H1 (cell line): ENCODE measurements at regions not wholly inside any gene's neighbourhood (a gene's known extent, or its start where the extent isn't known, plus 50 kb on each side); places are given as distances from the start of the nearest gene placed in this dataset.

Source experiments
- CTCF ChIA-PET: fragments of 300-600 bp; sonication (Branson Sonifier 250); formaldehyde crosslinking; loops from one replicate; lab custom pipeline; 2021; ENCODE audit not compliant: partially characterized antibody; lab: Charles Lee
- POLR2A ChIA-PET: fragments of 300-600 bp; sonication (Branson Sonifier 250); formaldehyde crosslinking; loops from one replicate; lab custom pipeline; 2021; ENCODE audit warnings: inconsistent platforms; ENCODE audit not compliant: partially characterized antibody; lab: Charles Lee
- DNase-seq, 2 experiments: peaks; one replicate each; pipeline versions ENCODE4 v3.0.0 to v3.0.0-alpha.2; 2010 to 2022; ENCODE audit warnings: low spot score in 2 of 2, low read depth in 1 of 2, mixed read lengths in 1 of 2
- FAIRE-seq: peaks from 2 replicates; lab custom pipeline; 2011; peaks lifted over from hg19 to GRCh38; lab: Jason Lieb, UNC
- H2AFZ ChIP-seq: 2 replicates; pipeline ENCODE4 v1.8.1; 2012; ENCODE audit warnings: low read length, inconsistent platforms
- H2AK5ac ChIP-seq: 2 replicates; pipeline ENCODE4 v1.6.1; 2013; ENCODE audit warnings: low read depth, low read length
- H2BK120ac ChIP-seq: replicated peaks from 2 replicates; pipeline ENCODE3; 2013; ENCODE audit warnings: low read depth, low read length, inconsistent platforms
- H2BK12ac ChIP-seq: 2 replicates; pipeline ENCODE4 v1.6.1; 2013; ENCODE audit warnings: low read depth, low read length
- H2BK15ac ChIP-seq: 2 replicates; pipeline ENCODE4 v1.6.1; 2013; ENCODE audit warnings: low read length
- H2BK20ac ChIP-seq: 2 replicates; pipeline ENCODE4 v1.6.1; 2013; ENCODE audit warnings: low read length
- H2BK5ac ChIP-seq: 2 replicates; pipeline ENCODE4 v1.6.1; 2013; ENCODE audit warnings: low read depth, low read length
- H3K14ac ChIP-seq: 2 replicates; pipeline ENCODE4 v1.6.1; 2013; ENCODE audit warnings: inconsistent platforms; ENCODE audit not compliant: insufficient read length
- H3K18ac ChIP-seq: 2 replicates; pipeline ENCODE4 v1.6.1; 2013; ENCODE audit warnings: low read length; ENCODE audit errors: extremely low read depth
- H3K23ac ChIP-seq: 2 replicates; pipeline ENCODE4 v1.6.1; 2013; ENCODE audit warnings: inconsistent platforms; ENCODE audit not compliant: insufficient read length
- H3K23me2 ChIP-seq: 2 replicates; pipeline ENCODE4 v1.6.1; 2013; ENCODE audit warnings: low read depth, low read length
- H3K27ac ChIP-seq: 2 replicates; pipeline ENCODE4 v1.6.1; 2011; ENCODE audit warnings: low read depth, low read length, inconsistent platforms
- H3K27me3 ChIP-seq, 4 experiments: replicated peaks in 1 of 4; 1 replicate in 1 of 4; 2 replicates in 3 of 4; pipeline versions ENCODE4 v1.6.1 to v1.8.1; 2011 to 2013; ENCODE audit warnings: low read length in 3 of 4, mild to moderate bottlenecking in 3 of 4, inconsistent platforms in 2 of 4, mixed read lengths in 2 of 4, moderate library complexity in 1 of 4; ENCODE audit not compliant: control insufficient read depth in 3 of 4, insufficient read depth in 3 of 4; ENCODE audit errors: extremely low read depth in 1 of 4
- H3K36me3 ChIP-seq, 4 experiments: 2 replicates each; pipeline versions ENCODE4 v1.6.1 to v1.8.1; 2011 to 2013; ENCODE audit warnings: mild to moderate bottlenecking in 4 of 4, low read length in 3 of 4, moderate library complexity in 2 of 4, control low read depth in 1 of 4, inconsistent platforms in 1 of 4; ENCODE audit not compliant: insufficient read depth in 4 of 4, control insufficient read depth in 2 of 4
- H3K4ac ChIP-seq: replicated peaks from 2 replicates; pipeline ENCODE3; 2013; ENCODE audit warnings: low read length, low read depth, mixed read lengths, inconsistent platforms; ENCODE audit not compliant: insufficient read length
- H3K4me1 ChIP-seq, 4 experiments: replicated peaks in 1 of 4; 1 replicate in 1 of 4; 2 replicates in 3 of 4; pipeline versions ENCODE4 v1.6.1 to v1.8.1; 2011 to 2013; ENCODE audit warnings: low read length in 3 of 4, inconsistent platforms in 2 of 4, mixed read lengths in 1 of 4; ENCODE audit not compliant: insufficient read depth in 4 of 4, control insufficient read depth in 3 of 4
- H3K4me2 ChIP-seq, 2 experiments: 2 replicates each; pipeline versions ENCODE4 v1.6.1 to v1.8.1; 2011 to 2013; ENCODE audit warnings: low read depth in 2 of 2, low read length in 2 of 2, control low read depth in 1 of 2, inconsistent platforms in 1 of 2, mild to moderate bottlenecking in 1 of 2; ENCODE audit not compliant: insufficient read depth in 1 of 2
- H3K4me3 ChIP-seq, 4 experiments: fragments of 200-600, 300-600 bp in 1 of 4; sonication (generic), shearing (Covaris generic), sonication (Bioruptor Twin) in 1 of 4; 2 replicates each; pipeline versions ENCODE4 v1.5.1 to v1.8.1; 2011 to 2016; ENCODE audit warnings: low read length in 4 of 4, low read depth in 3 of 4, control low read depth in 2 of 4, inconsistent platforms in 2 of 4, mild to moderate bottlenecking in 2 of 4, mixed read lengths in 1 of 4, moderate library complexity in 1 of 4; ENCODE audit not compliant: insufficient read depth in 2 of 4; ENCODE audit errors: extremely low read depth in 1 of 4
- H3K56ac ChIP-seq: replicated peaks from 2 replicates; pipeline ENCODE3; 2013; ENCODE audit warnings: low read depth, mild to moderate bottlenecking, mixed read lengths, low read length, inconsistent platforms; ENCODE audit not compliant: insufficient read length
- H3K79me1 ChIP-seq: 2 replicates; pipeline ENCODE4 v1.6.1; 2013; ENCODE audit warnings: low read depth, low read length, control low read depth
- H3K79me2 ChIP-seq, 2 experiments: 2 replicates each; pipeline versions ENCODE4 v1.6.1 to v1.8.1; 2012 to 2013; ENCODE audit warnings: low read length in 2 of 2, mild to moderate bottlenecking in 2 of 2, inconsistent platforms in 1 of 2; ENCODE audit not compliant: insufficient read depth in 2 of 2, control insufficient read depth in 1 of 2
- H3K9ac ChIP-seq, 4 experiments: replicated peaks in 1 of 4; 1 replicate in 1 of 4; 2 replicates in 3 of 4; pipeline versions ENCODE4 v1.6.1 to v1.8.1; 2011 to 2013; ENCODE audit warnings: low read depth in 3 of 4, low read length in 3 of 4, control low read depth in 2 of 4, mild to moderate bottlenecking in 2 of 4, moderate library complexity in 2 of 4, inconsistent platforms in 1 of 4; ENCODE audit errors: extremely low read depth in 1 of 4
- H3K9me3 ChIP-seq, 2 experiments: 2 replicates each; pipeline versions ENCODE4 v1.6.1 to v1.8.1; 2012 to 2013; ENCODE audit warnings: mild to moderate bottlenecking in 2 of 2, moderate library complexity in 2 of 2, control low read depth in 1 of 2, inconsistent platforms in 1 of 2, low read depth in 1 of 2, low read length in 1 of 2, mixed read lengths in 1 of 2; ENCODE audit not compliant: insufficient read depth in 2 of 2
- H4K20me1 ChIP-seq, 2 experiments: replicated peaks in 1 of 2; 2 replicates each; pipeline versions ENCODE3 to v1.8.1; 2011 to 2013; ENCODE audit warnings: inconsistent platforms in 2 of 2, low read length in 2 of 2, mild to moderate bottlenecking in 1 of 2; ENCODE audit not compliant: insufficient read depth in 2 of 2, control insufficient read depth in 1 of 2
- H4K5ac ChIP-seq: 2 replicates; pipeline ENCODE4 v1.6.1; 2013; ENCODE audit warnings: low read length, low read depth, mixed read lengths, inconsistent platforms; ENCODE audit not compliant: insufficient read length
- H4K8ac ChIP-seq: 2 replicates; pipeline ENCODE4 v1.8.0; 2013; ENCODE audit warnings: mild to moderate bottlenecking, moderate library complexity, low read length, inconsistent platforms; ENCODE audit not compliant: insufficient read depth; ENCODE audit errors: extremely low read depth
- H4K91ac ChIP-seq: replicated peaks from 2 replicates; pipeline ENCODE3; 2013; ENCODE audit warnings: low read length, mixed read lengths, inconsistent platforms; ENCODE audit not compliant: insufficient read length
- BRCA1 ChIP-seq: IDR thresholded peaks from 2 replicates; pipeline ENCODE4 v1.6.1; 2012; ENCODE audit warnings: low read depth, low read length, improper control_type of control experiment
- CREB1 ChIP-seq: IDR thresholded peaks from 2 replicates; pipeline ENCODE4 v1.6.1; 2012; ENCODE audit warnings: inconsistent platforms
- EGR1 ChIP-seq: IDR thresholded peaks from 2 replicates; pipeline ENCODE4 v1.6.1; 2011; ENCODE audit warnings: low read depth, low read length, borderline replicate concordance
- EZH2 ChIP-seq: fragments of 200-600 bp; sonication (generic); IDR thresholded peaks from 2 replicates; pipeline ENCODE4 v1.7.1; 2012; ENCODE audit warnings: low read depth, mild to moderate bottlenecking, moderate library complexity, low read length, inconsistent platforms; ENCODE audit not compliant: severe bottlenecking
- GTF2F1 ChIP-seq: IDR thresholded peaks from 2 replicates; pipeline ENCODE4 v1.6.1; 2012; ENCODE audit warnings: low read depth, low read length, improper control_type of control experiment, borderline replicate concordance
- NANOG ChIP-seq: IDR thresholded peaks from 2 replicates; pipeline ENCODE4 v1.6.1; 2011; ENCODE audit warnings: low read length, low read depth, mild to moderate bottlenecking, inconsistent platforms; ENCODE audit not compliant: insufficient read depth, poor library complexity, severe bottlenecking
- PHF8 ChIP-seq: fragments of 200-600 bp; sonication (generic); conservative IDR thresholded peaks from 2 replicates; pipeline ENCODE4 v1.7.1; 2012; ENCODE audit warnings: low read depth, mild to moderate bottlenecking, inconsistent platforms, low read length, moderate library complexity
- POLR2AphosphoS5 ChIP-seq: IDR thresholded peaks from 2 replicates; pipeline ENCODE4 v1.6.1; 2011; ENCODE audit warnings: low read depth, low read length
- RNF2 ChIP-seq: fragments of 200-900, 300-1000 bp; sonication (generic); IDR thresholded peaks from 2 replicates; pipeline ENCODE4 v1.7.1; 2016; ENCODE audit warnings: borderline replicate concordance, low read depth, mild to moderate bottlenecking, antibody characterized with exemption, low read length; ENCODE audit not compliant: poor library complexity, severe bottlenecking; ENCODE audit errors: missing control alignments
- TAF1 ChIP-seq: IDR thresholded peaks from 2 replicates; pipeline ENCODE4 v1.6.1; 2011; ENCODE audit warnings: mild to moderate bottlenecking, low read depth, low read length
- ZNF274 ChIP-seq: IDR thresholded peaks from 2 replicates; pipeline ENCODE4 v1.7.0; 2012; ENCODE audit warnings: low read length, borderline replicate concordance; ENCODE audit errors: extremely low read depth
- WGBS, 2 experiments: shearing (Covaris generic) in 1 of 2; methylation state at CpG; one replicate each; pipeline versions ENCODE4 v1.1.6 to v1.1.7; 2013 to 2015; ENCODE audit warnings: low lambda C conversion rate in 2 of 2, mixed read lengths in 2 of 2, inconsistent platforms in 1 of 2, low coverage in 1 of 2, missing lambda C conversion rate in 1 of 2; ENCODE audit not compliant: insufficient replicate concordance in 2 of 2, insufficient coverage in 1 of 2, insufficient read length in 1 of 2; ENCODE audit errors: extremely low coverage in 1 of 2, missing lambda C conversion rate in 1 of 2; 5-methylcytosine and 5-hydroxymethylcytosine counted together
- TF ChIP-seq, protein P1 (sequence below): IDR thresholded peaks from 2 replicates; pipeline ENCODE4 v1.6.1; 2011; ENCODE audit warnings: low read length, improper control_type of control experiment

DNA sequence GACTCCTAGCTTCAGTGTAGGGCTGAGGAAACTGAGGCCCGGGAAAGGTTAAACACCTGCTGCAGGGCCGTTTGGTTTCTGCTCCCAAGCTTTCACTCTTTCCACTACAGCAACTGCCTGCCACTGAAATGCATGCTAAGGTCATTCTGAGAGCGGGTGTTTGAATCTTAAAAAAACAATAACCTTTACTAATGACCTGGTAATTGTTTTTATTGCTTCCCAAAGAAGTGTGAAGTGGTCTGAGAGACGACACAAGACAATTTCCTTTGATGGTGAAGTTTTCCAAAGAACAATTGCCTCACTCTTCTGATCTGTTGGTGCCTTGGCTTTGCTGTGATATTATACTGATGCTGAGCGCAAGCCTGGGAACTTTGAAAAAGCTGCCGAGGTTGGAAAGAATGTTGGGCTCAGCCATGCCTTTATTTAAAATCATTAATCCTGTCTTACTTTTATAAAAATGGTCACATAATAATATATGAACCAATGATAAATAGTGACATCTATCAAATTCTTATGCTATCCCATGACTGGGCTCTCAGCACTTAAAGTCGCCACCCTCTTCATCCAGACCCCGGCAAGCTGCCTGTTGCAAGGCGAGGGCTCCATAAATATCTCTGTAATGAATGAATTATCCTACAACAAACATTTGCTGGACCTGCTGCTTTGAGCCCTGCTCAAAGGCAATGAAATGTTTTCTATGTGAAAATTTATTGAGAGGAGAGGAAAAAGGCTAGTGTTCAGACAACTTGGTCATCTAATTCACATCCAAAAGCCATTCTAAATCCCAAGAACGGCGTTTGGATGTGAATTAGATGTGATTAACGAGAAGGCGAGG is 67.8 kb upstream of the SOD3 start:
- Histone ChIP-seq H3K27ac (no peak overlapping the region), H2BK20ac (no peak overlapping the region), H2BK12ac (no peak overlapping the region), H3K9ac (no peak overlapping the region), H3K23me2 (no peaks in the 10 kb centered on the region), H3K56ac (no peak overlapping the region), H2BK120ac (no peak overlapping the region), H3K18ac (no peak overlapping the region), H3K14ac (no peak overlapping the region), H4K20me1 (no peaks in the 10 kb centered on the region), H3K9me3 (no peaks in the 10 kb centered on the region), H3K79me1 (no peaks in the 10 kb centered on the region), H3K4me2 (no peak overlapping the region), H3K27me3 (no peaks in the 10 kb centered on the region), H3K4ac (no peak overlapping the region), H3K36me3 (no peaks in the 10 kb centered on the region), H4K91ac (no peak overlapping the region), H3K79me2 (no peaks in the 10 kb centered on the region), H2BK5ac (no peak overlapping the region), H4K8ac (no peak overlapping the region), H2AK5ac (no peak overlapping the region), H2AFZ (no peak overlapping the region), H4K5ac (no peak overlapping the region), H3K23ac (no peak overlapping the region), H3K4me1 (no peaks in the 10 kb centered on the region), H2BK15ac (no peak overlapping the region), H3K4me3 (no peak overlapping the region)
- peak in 1 of 2 experiments; percentile 19 for DNase-seq
- FAIRE-seq = no peak
- ChIA-PET POLR2A (no interaction called here), CTCF (interaction anchor here (1.2 to 5.3 kb wide), 3 partner anchors 8 to 66 kb away, joined by 3 to 17 read pairs (median 5); no protein-coding TSS in a partner anchor)
- 86% methylated on average over 13 of the region's 13 CpGs; no CpG with 5 or more reads in 1 of the 2 experiments for WGBS, 2 experiments
- TF ChIP-seq BRCA1 (no peak), ZNF274 (no peak), CREB1 (no peak), POLR2AphosphoS5 (no peak), RNF2 (no peak), EZH2 (no peak), GTF2F1 (no peak), EGR1 (no peak), TAF1 (no peak), PHF8 (no peak), NANOG (no peak)
- TF ChIP-seq, protein P1, sequence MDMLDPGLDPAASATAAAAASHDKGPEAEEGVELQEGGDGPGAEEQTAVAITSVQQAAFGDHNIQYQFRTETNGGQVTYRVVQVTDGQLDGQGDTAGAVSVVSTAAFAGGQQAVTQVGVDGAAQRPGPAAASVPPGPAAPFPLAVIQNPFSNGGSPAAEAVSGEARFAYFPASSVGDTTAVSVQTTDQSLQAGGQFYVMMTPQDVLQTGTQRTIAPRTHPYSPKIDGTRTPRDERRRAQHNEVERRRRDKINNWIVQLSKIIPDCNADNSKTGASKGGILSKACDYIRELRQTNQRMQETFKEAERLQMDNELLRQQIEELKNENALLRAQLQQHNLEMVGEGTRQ = no peak
